A549 (cell line): ENCODE measurements at regions not wholly inside any gene's neighbourhood (a gene's known extent, or its start where the extent isn't known, plus 50 kb on each side); places are given as distances from the start of the nearest gene placed in this dataset.

ENCODE experiments used
- ATAC-seq, 2 experiments: fragments of 200-7000 bp in 1 of 2; fragments of >200 bp in 1 of 2; cut with Nextera tagmentation in 1 of 2; cut with Tn5 transposase in 1 of 2; 3 replicates each; pipeline versions ENCODE4 v1.8.0 to v1.9.1; 2018 to 2020; ENCODE audit warnings: mild to moderate bottlenecking in 1 of 2, moderate library complexity in 1 of 2
- CTCF ChIA-PET: fragments of 300-600 bp; sonication (Branson Sonifier 250); formaldehyde crosslinking; extraction: SDS; loops from one replicate; lab custom pipeline; 2021; ENCODE audit warnings: antibody characterized with exemption, inconsistent platforms; lab: Yijun Ruan, JAX
- POLR2A ChIA-PET: fragments of 350-600 bp; formaldehyde crosslinking; extraction: SDS; loops from one replicate; lab custom pipeline; 2021; ENCODE audit warnings: antibody characterized with exemption, inconsistent platforms; lab: Yijun Ruan, JAX
- DNase-seq, 2 experiments: peaks; one replicate each; pipeline versions ENCODE4 v3.0.0 to v3.0.0-alpha.2; 2011 to 2016; ENCODE audit warnings: low read depth in 1 of 2, low spot score in 1 of 2
- FAIRE-seq: peaks from 2 replicates; lab custom pipeline; 2011; peaks lifted over from hg19 to GRCh38; lab: Jason Lieb, UNC
- H3K27ac ChIP-seq, 2 experiments: fragments of >200 bp; sonication (Bioruptor Twin); formaldehyde crosslinking; 3 replicates each; pipeline ENCODE4 v1.5.1; 2016 to 2017
- H3K4me1 ChIP-seq: fragments of >200 bp; sonication (Bioruptor Twin); formaldehyde crosslinking; 3 replicates; pipeline ENCODE4 v1.6.1; 2016
- H3K4me2 ChIP-seq: fragments of >200 bp; sonication (Bioruptor Twin); formaldehyde crosslinking; 3 replicates; pipeline ENCODE4 v1.6.1; 2016
- H3K4me3 ChIP-seq: fragments of >200 bp; sonication (Bioruptor Twin); formaldehyde crosslinking; 3 replicates; pipeline ENCODE4 v1.5.1; 2016
- H3K9me3 ChIP-seq: fragments of >200 bp; sonication (Bioruptor Twin); formaldehyde crosslinking; 3 replicates; pipeline ENCODE4 v1.6.1; 2016
- BCL3 ChIP-seq: fragments of >200 bp; sonication (Bioruptor Twin); formaldehyde crosslinking; IDR thresholded peaks from 3 replicates; pipeline ENCODE4 v1.6.1; 2016
- CBX2 ChIP-seq: fragments of 200-600 bp; sonication (generic); IDR thresholded peaks from 2 replicates; pipeline ENCODE4 v1.6.1; 2016; ENCODE audit warnings: low read depth, mild to moderate bottlenecking, borderline replicate concordance
- CHD4 ChIP-seq: fragments of 200-600 bp; sonication (generic); IDR thresholded peaks from 2 replicates; pipeline ENCODE4 v1.6.1; 2016; ENCODE audit warnings: antibody characterized with exemption, mild to moderate bottlenecking, borderline replicate concordance
- E2F6 ChIP-seq: IDR thresholded peaks from 2 replicates; pipeline ENCODE4 v1.6.1; 2012; ENCODE audit warnings: low read depth, borderline replicate concordance
- EHF ChIP-seq: fragments of 250-450 bp; sonication (Bioruptor Pico); IDR thresholded peaks from 2 replicates; pipeline ENCODE4 v1.5.0; 2020; ENCODE audit warnings: mild to moderate bottlenecking
- EP300 ChIP-seq, 2 experiments: fragments of >200 bp; sonication (Bioruptor Twin); formaldehyde crosslinking; IDR thresholded peaks; 2 replicates in 1 of 2; 3 replicates in 1 of 2; pipeline ENCODE4 v1.6.1; 2016 to 2017
- FOSB ChIP-seq: fragments of 250-450 bp; sonication (Bioruptor Pico); IDR thresholded peaks from 2 replicates; pipeline ENCODE4 v1.5.0; 2020; ENCODE audit warnings: mild to moderate bottlenecking, moderate library complexity
- HES2 ChIP-seq: fragments of >200 bp; sonication (Bioruptor Twin); formaldehyde crosslinking; IDR thresholded peaks from 2 replicates; pipeline ENCODE4 v1.6.1; 2016
- HEYL ChIP-seq: fragments of 250-450 bp; sonication (Bioruptor Pico); IDR thresholded peaks from 2 replicates; pipeline ENCODE4 v1.8.0; 2021; ENCODE audit warnings: mild to moderate bottlenecking, moderate library complexity
- HOXB5 ChIP-seq: fragments of 250-450 bp; sonication (Bioruptor Pico); IDR thresholded peaks from 2 replicates; pipeline ENCODE4 v1.5.0; 2020; ENCODE audit warnings: mild to moderate bottlenecking, moderate library complexity
- KDM5A ChIP-seq: fragments of 200-600 bp; sonication (generic); IDR thresholded peaks from 2 replicates; pipeline ENCODE4 v1.6.1; 2016; ENCODE audit warnings: antibody characterized with exemption, mild to moderate bottlenecking
- MAFK ChIP-seq: fragments of 450-650 bp; IDR thresholded peaks from 2 replicates; pipeline ENCODE4 v1.6.1; 2014; ENCODE audit not compliant: partially characterized antibody
- MYC ChIP-seq: IDR thresholded peaks from 2 replicates; pipeline ENCODE4 v1.6.1; 2012; ENCODE audit warnings: mild to moderate bottlenecking, inconsistent platforms, low read length, improper control_type of control experiment, borderline replicate concordance
- NPAS2 ChIP-seq: fragments of 250-450 bp; sonication (Bioruptor Pico); IDR thresholded peaks from 2 replicates; pipeline ENCODE4 v1.8.0; 2022; ENCODE audit warnings: mild to moderate bottlenecking, moderate library complexity, borderline replicate concordance
- PBX3 ChIP-seq: IDR thresholded peaks from 2 replicates; pipeline ENCODE4 v1.6.1; 2012
- PHF8 ChIP-seq: fragments of 200-600 bp; sonication (generic); IDR thresholded peaks from 2 replicates; pipeline ENCODE4 v1.6.1; 2016; ENCODE audit warnings: low read depth, mild to moderate bottlenecking, antibody characterized with exemption, moderate library complexity, borderline replicate concordance
- RARB ChIP-seq: fragments of 250-450 bp; sonication (Bioruptor Pico); IDR thresholded peaks from 2 replicates; pipeline ENCODE4 v1.8.0; 2021; ENCODE audit warnings: mild to moderate bottlenecking, moderate library complexity
- RCOR1 ChIP-seq: fragments of 150-350 bp; IDR thresholded peaks from 2 replicates; pipeline ENCODE4 v1.6.1; 2014; ENCODE audit warnings: antibody characterized with exemption, low read length, low read depth
- SREBF2 ChIP-seq: fragments of 450-650 bp; IDR thresholded peaks from 2 replicates; pipeline ENCODE4 v1.6.1; 2014; ENCODE audit warnings: mild to moderate bottlenecking, moderate library complexity
- TP53 ChIP-seq: fragments of 250-450 bp; sonication (Bioruptor Pico); IDR thresholded peaks from 2 replicates; pipeline ENCODE4 v1.5.0; 2021; ENCODE audit warnings: mild to moderate bottlenecking, moderate library complexity
- ZC3H11A ChIP-seq: fragments of 450-650 bp; IDR thresholded peaks from 2 replicates; pipeline ENCODE4 v1.6.1; 2014; ENCODE audit warnings: antibody characterized with exemption, mild to moderate bottlenecking
- ZNF302 ChIP-seq: fragments of 250-450 bp; sonication (Bioruptor Pico); IDR thresholded peaks from 2 replicates; pipeline ENCODE4 v1.9.0; 2021; ENCODE audit warnings: inconsistent platforms, mild to moderate bottlenecking, moderate library complexity
- ZSCAN20 ChIP-seq: fragments of 250-450 bp; sonication (Bioruptor Pico); IDR thresholded peaks from 2 replicates; pipeline ENCODE4 v1.8.0; 2022; ENCODE audit warnings: mild to moderate bottlenecking, moderate library complexity
- WGBS: methylation state at CpG from one replicate; pipeline ENCODE4 v1.1.6; 2017; ENCODE audit errors: missing lambda C conversion rate; 5-methylcytosine and 5-hydroxymethylcytosine counted together
- TF ChIP-seq, protein P1 (sequence below): fragments of >200 bp; sonication (Bioruptor Twin); formaldehyde crosslinking; IDR thresholded peaks from 3 replicates; pipeline ENCODE4 v1.5.1; 2016

GRCh38 chr1:81596341-81596740 is 204.4 kb upstream of the ADGRL2 start:
- POLR2A ChIA-PET: no interaction called here
- Histone ChIP-seq H3K27ac (no peak overlapping the region), H3K4me1 (no peaks in the 10 kb centered on the region), H3K9me3 (no peaks in the 10 kb centered on the region), H3K4me3 (no peak overlapping the region), H3K4me2 (no peak overlapping the region)
- TF ChIP-seq HES2 (no peak), EP300 (IDR thresholded peaks at IDR 0.05) (no peak), MAFK (no peak), HOXB5 (CRISPR knock-in tag) (no peak), NPAS2 (CRISPR knock-in tag) (no peak)
- DNase-seq (no peak), FAIRE-seq (no peak), ATAC-seq (no peak)
- CTCF ChIA-PET: no interaction called here
- 66% methylated on average over 14 of the region's 14 CpGs for WGBS

DNA sequence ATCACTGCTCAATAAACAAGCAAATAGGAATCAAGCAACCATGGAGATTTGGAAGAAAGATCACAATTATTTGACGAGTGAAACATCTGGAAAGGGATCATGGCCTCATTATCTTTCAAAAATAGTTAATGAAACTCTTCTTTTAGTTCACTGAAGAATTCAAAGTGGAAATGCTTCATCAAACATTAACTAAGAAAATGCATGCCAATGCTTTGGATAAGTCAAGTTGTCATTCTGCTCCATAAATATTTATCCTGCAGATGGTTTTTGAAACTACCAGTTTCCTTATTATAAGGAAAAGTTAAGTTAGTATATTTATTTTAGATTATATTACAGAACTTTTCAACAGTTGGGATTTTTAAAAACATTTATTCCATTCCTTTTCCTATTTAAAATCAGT is 206.5 kb upstream of the ADGRL2 start:
- ATAC-seq (no peak), FAIRE-seq (no peak)
- POLR2A ChIA-PET: no interaction called here

DNA sequence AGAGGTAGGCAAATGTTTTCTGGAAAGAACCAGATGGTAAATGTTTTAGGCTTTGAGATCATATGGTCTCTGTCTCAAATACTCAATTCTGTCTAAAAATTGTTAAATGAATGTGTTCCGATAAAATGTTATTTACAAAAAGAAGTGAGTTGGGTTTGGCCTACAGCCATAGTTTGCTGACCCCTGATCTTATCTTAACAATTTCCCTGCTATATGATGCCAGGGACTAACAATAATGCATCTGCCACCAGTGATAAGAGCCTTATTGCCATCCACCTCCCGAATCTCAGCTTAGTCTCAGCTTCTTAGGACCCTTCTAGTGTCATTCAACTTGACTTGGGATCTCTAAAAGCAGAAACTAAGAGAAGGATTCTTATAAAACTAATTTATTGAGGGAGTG is 208.5 kb upstream of the ADGRL2 start:
- DNase-seq (no peak), FAIRE-seq (no peak), ATAC-seq (no peak)
- ChIA-PET CTCF (no interaction called here), POLR2A (no interaction called here)
- no peaks in the 10 kb centered on the region for H3K9me3 ChIP-seq
- H3K27ac ChIP-seq: no peak overlapping the region
- WGBS: 48% methylated on average over 2 of the region's 2 CpGs
- H3K4me3 ChIP-seq: no peak overlapping the region
- no peak overlapping the region for H3K4me2 ChIP-seq
- H3K4me1 ChIP-seq: no peaks in the 10 kb centered on the region
- TF ChIP-seq RCOR1 (no peak), SREBF2 (no peak), KDM5A (no peak), ZNF302 (CRISPR knock-in tag) (no peak), ZSCAN20 (no peak), ZC3H11A (no peak), MYC (no peak), PBX3 (no peak), CHD4 (no peak), RARB (no peak), HES2 (no peak), E2F6 (no peak), TP53 (CRISPR knock-in tag) (no peak), BCL3 (no peak), HEYL (CRISPR knock-in tag) (no peak), EHF (no peak), CBX2 (no peak), FOSB (CRISPR knock-in tag) (no peak)
- TF ChIP-seq, protein P1, sequence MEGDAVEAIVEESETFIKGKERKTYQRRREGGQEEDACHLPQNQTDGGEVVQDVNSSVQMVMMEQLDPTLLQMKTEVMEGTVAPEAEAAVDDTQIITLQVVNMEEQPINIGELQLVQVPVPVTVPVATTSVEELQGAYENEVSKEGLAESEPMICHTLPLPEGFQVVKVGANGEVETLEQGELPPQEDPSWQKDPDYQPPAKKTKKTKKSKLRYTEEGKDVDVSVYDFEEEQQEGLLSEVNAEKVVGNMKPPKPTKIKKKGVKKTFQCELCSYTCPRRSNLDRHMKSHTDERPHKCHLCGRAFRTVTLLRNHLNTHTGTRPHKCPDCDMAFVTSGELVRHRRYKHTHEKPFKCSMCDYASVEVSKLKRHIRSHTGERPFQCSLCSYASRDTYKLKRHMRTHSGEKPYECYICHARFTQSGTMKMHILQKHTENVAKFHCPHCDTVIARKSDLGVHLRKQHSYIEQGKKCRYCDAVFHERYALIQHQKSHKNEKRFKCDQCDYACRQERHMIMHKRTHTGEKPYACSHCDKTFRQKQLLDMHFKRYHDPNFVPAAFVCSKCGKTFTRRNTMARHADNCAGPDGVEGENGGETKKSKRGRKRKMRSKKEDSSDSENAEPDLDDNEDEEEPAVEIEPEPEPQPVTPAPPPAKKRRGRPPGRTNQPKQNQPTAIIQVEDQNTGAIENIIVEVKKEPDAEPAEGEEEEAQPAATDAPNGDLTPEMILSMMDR: no peak

More for the DNA sequence above, 206.5 kb upstream of the ADGRL2 start:
- WGBS: 61% methylated on average over 1 of the region's 1 CpG
- no peak for DNase-seq
- Histone ChIP-seq H3K9me3 (no peaks in the 10 kb centered on the region), H3K4me1 (no peaks in the 10 kb centered on the region), H3K27ac (no peak overlapping the region), H3K4me3 (no peak overlapping the region), H3K4me2 (no peak overlapping the region)
- CTCF ChIA-PET: no interaction called here
- no peak for TF ChIP-seq PHF8
